ENCODE measurements at regions not wholly inside any gene's neighbourhood (a gene's known extent, or its start where the extent isn't known, plus 50 kb on each side); places are given as distances from the start of the nearest gene placed in this dataset.

DNA sequence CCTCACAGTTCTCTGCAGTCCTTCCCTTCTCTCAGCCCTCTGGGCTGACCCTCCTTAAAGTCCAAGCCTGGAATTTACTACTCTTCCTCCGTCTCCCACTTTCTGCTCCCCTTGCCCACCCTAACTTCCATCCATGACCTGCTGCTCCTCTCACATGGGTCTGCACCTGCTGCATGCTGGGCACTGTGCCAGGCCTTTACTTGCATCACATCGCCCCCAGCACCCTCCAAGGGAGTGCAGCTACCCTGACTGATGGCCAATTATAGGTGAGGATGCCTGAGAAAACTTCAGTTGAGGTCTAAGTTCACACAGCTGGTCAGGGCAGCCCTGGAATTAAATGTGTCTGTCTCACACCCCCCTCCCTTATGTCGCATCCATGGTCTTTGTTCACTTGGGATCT is 53.6 kb upstream of the ZPBP start:
- Mint-ChIP-seq H3K27me3 (ENCODE audit: low read depth) (no peaks in the 10 kb centered on the region), H3K4me1 (ENCODE audit: low read depth) (peaks cover 83% of the 10 kb centered on the region), H3K9me3 (no peaks in the 10 kb centered on the region), H3K36me3 (ENCODE audit: low read depth) (no peaks in the 10 kb centered on the region), H3K4me3 (no peak overlapping the region), H3K27ac (peak overlapping the region; percentile 42)
- CTCF ChIA-PET, result interaction anchor here (1.0 to 7.7 kb wide), 3 partner anchors 221 to 303 kb away, joined by 4 to 77 read pairs (median 26); partner anchors contain the start of gene FIGNL1
- no peak for DNase-seq
- intact Hi-C loops (cut with micrococcal nuclease), result loop anchor here (5.0 kb wide), 1 partner anchor 516 kb away; no protein-coding TSS in a partner anchor

DNA sequence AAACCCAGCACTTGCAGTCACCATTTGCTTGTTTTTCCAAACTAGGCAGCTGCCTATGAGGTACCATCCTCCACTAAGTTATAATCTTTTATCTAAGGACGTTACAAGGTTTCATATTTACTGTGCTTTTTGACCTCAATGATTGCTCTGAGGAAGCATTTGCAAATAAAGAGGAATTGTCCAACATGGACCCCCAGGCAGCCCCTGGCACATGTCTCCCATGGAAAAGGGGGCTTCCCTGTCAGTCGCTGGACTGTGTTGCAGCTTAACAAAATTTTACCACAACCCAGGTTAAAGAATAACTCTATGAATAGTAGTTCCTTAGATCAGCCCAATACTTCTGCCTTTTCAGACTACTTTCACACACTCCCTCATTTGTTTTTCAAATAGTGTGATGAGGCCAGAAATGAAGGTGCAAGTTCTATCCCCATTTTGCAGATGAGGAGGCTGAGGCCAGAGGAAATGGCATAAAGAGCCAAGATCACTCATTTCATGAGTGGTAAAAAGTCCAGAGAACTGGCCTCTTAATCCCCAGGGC is 52.8 kb upstream of the ZPBP start:
- CTCF ChIA-PET, result interaction anchor here (0.6 to 7.7 kb wide), 11 partner anchors 10 to 282 kb away, joined by 3 to 77 read pairs (median 4); partner anchors contain the start of gene IKZF1
- intact Hi-C loops (cut with micrococcal nuclease), result loop anchor here (1.0 to 5.0 kb wide), 2 partner anchors 516 to 533 kb away; no protein-coding TSS in a partner anchor
- H3K4me1 Mint-ChIP-seq (ENCODE audit: low read depth), result peaks cover 76% of the 10 kb centered on the region
- H3K4me3 Mint-ChIP-seq, result no peak overlapping the region
- DNase-seq, result no peak
- H3K36me3 Mint-ChIP-seq (ENCODE audit: low read depth), result no peaks in the 10 kb centered on the region
- H3K9me3 Mint-ChIP-seq, result no peaks in the 10 kb centered on the region
- H3K27me3 Mint-ChIP-seq (ENCODE audit: low read depth), result no peaks in the 10 kb centered on the region
- H3K27ac Mint-ChIP-seq, result peak overlapping the region; percentile 48

DNA sequence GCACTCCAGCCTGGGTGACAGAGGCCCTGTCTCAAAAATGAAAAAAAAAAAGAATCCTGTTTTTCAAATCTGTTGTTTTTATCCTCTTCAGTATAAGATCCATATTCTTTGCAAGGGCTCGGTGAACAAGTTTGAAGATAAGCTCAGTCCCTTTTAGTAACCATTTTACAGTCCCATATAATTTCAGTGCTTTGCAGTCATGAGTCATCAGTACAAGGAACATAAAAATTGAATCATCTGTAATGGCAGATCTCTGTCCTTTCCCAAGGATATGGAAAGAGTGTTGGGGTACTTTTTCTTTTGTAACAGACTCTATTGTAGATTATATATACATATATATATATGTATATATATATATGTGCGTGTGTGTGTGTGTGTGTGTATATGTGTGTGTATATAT is 52.2 kb upstream of the ZPBP start:
- no peaks in the 10 kb centered on the region for H3K27me3 Mint-ChIP-seq (ENCODE audit: low read depth)
- peaks cover 70% of the 10 kb centered on the region for H3K4me1 Mint-ChIP-seq (ENCODE audit: low read depth)
- H3K4me3 Mint-ChIP-seq, result no peak overlapping the region
- intact Hi-C loops (cut with micrococcal nuclease), result loop anchor here (1.0 to 5.0 kb wide), 2 partner anchors 517 to 534 kb away; no protein-coding TSS in a partner anchor
- H3K27ac Mint-ChIP-seq, result peak overlapping the region; percentile 73
- H3K9me3 Mint-ChIP-seq, result no peaks in the 10 kb centered on the region
- CTCF ChIA-PET, result interaction anchor here (0.6 to 7.7 kb wide), 13 partner anchors 11 to 298 kb away, joined by 3 to 77 read pairs (median 4); partner anchors contain the start of gene IKZF1
- DNase-seq, result no peak
- no peaks in the 10 kb centered on the region for H3K36me3 Mint-ChIP-seq (ENCODE audit: low read depth)

All from activated naive CD4-positive, alpha-beta T cell treated with anti-CD3 and anti-CD28 coated beads for 36 hours (primary cell).